Vagina (tissue), 2 donors: ENCODE measurements at regions not wholly inside any gene's neighbourhood (a gene's known extent, or its start where the extent isn't known, plus 50 kb on each side); places are given as distances from the start of the nearest gene placed in this dataset.

Experiments
- CTCF ChIP-seq, 3 experiments: fragments of 450-650 bp in 2 of 3; fragments of 200-600 bp in 1 of 3; sonication (generic) in 1 of 3; IDR thresholded peaks; one replicate each; pipeline ENCODE4 v1.5.1; 2017 to 2019; ENCODE audit warnings: antibody characterized with exemption in 3 of 3, mild to moderate bottlenecking in 2 of 3, moderate library complexity in 2 of 3
- POLR2AphosphoS5 ChIP-seq, 2 donors: sonication (generic); formaldehyde crosslinking; IDR thresholded peaks; one replicate each; pipeline ENCODE4 v1.9.0; 2017; ENCODE audit warnings: antibody characterized with exemption in 2 of 2, mild to moderate bottlenecking in 2 of 2, low read depth in 1 of 2; ENCODE audit not compliant: insufficient read depth in 1 of 2

- TF ChIP-seq CTCF (IDR thresholded peaks at IDR 0.05) (no peak), POLR2AphosphoS5 (IDR thresholded peaks at IDR 0.05; ENCODE audit: insufficient read depth in 1 of 2, low read depth in 1 of 2) (no peak)
Observed at GRCh38 chr18:40346146-40346545, 1608.9 kb upstream of the PIK3C3 start.
